Stimulated activated CD8-positive, alpha-beta memory T cell treated with anti-CD3 and anti-CD28 coated beads, Interleukin-4, amount 100 ng/mL, for 48 hours (primary cell): ENCODE measurements at regions not wholly inside any gene's neighbourhood (a gene's known extent, or its start where the extent isn't known, plus 50 kb on each side); places are given as distances from the start of the nearest gene placed in this dataset.
A peak's percentile ranks its signal among the peaks of the same experiment; 100 is the strongest.
"Not testable (repeated sequence)": the region's sequence is repeated elsewhere in the genome, so short reads cannot be mapped to it uniquely, and the experiment has no call there.

Experiments
- DNase-seq: peaks from one replicate; pipeline ENCODE4 v3.0.0-alpha.2; 2020

GRCh38 chr5:102554082-102554481 is 55.3 kb upstream of the SLCO6A1 start:
- DNase-seq, result no peak

GRCh38 chr5:102554728-102555127 is 55.9 kb upstream of the SLCO6A1 start:
- no peak for DNase-seq

GRCh38 chr5:102561894-102562760 is 63.3 kb upstream of the SLCO6A1 start:
- peak; percentile 42 for DNase-seq

- no peak for DNase-seq
Observed at GRCh38 chr5:102570747-102571146, 71.9 kb upstream of the SLCO6A1 start.

- no peak for DNase-seq
Observed at GRCh38 chr5:102578362-102578761, 79.6 kb upstream of the SLCO6A1 start.

GRCh38 chr5:102579379-102579778 is 80.6 kb upstream of the SLCO6A1 start:
- no peak for DNase-seq

- DNase-seq, result no peak
Observed at GRCh38 chr5:102581011-102581410, 82.2 kb upstream of the SLCO6A1 start.

- DNase-seq, result no peak
Observed at GRCh38 chr5:102582696-102583095, 83.9 kb upstream of the SLCO6A1 start.

- no peak for DNase-seq
Observed at GRCh38 chr5:102583276-102584124, 84.7 kb upstream of the SLCO6A1 start.

- DNase-seq, result no peak
Observed at GRCh38 chr5:102589661-102590060, 90.9 kb upstream of the SLCO6A1 start.

GRCh38 chr5:102590467-102590866 is 91.7 kb upstream of the SLCO6A1 start:
- no peak for DNase-seq

GRCh38 chr5:102591650-102592049 is 92.8 kb upstream of the SLCO6A1 start:
- no peak for DNase-seq

- DNase-seq, result not testable (repeated sequence)
Observed at GRCh38 chr5:102592586-102592985, 93.8 kb upstream of the SLCO6A1 start.

GRCh38 chr5:102594192-102594591 is 95.4 kb upstream of the SLCO6A1 start:
- DNase-seq, result no peak

- no peak for DNase-seq
Observed at GRCh38 chr5:102595332-102595731, 96.5 kb upstream of the SLCO6A1 start.

GRCh38 chr5:102596113-102596512 is 97.3 kb upstream of the SLCO6A1 start:
- no peak for DNase-seq

- no peak for DNase-seq
Observed at GRCh38 chr5:102596951-102597350, 98.2 kb upstream of the SLCO6A1 start.

- DNase-seq, result no peak
Observed at GRCh38 chr5:102599289-102599688, 100.5 kb upstream of the SLCO6A1 start.

GRCh38 chr5:102600964-102601363 is 102.2 kb upstream of the SLCO6A1 start:
- no peak for DNase-seq

GRCh38 chr5:102603670-102604069 is 104.9 kb upstream of the SLCO6A1 start:
- no peak for DNase-seq

GRCh38 chr5:102608414-102608813 is 109.6 kb upstream of the SLCO6A1 start:
- no peak for DNase-seq

GRCh38 chr5:102611312-102611711 is 112.5 kb upstream of the SLCO6A1 start:
- no peak for DNase-seq

GRCh38 chr5:102613661-102614060 is 114.9 kb upstream of the SLCO6A1 start:
- no peak for DNase-seq
